ENCODE measurements at regions not wholly inside any gene's neighbourhood (a gene's known extent, or its start where the extent isn't known, plus 50 kb on each side); places are given as distances from the start of the nearest gene placed in this dataset.
"Not testable (repeated sequence)": the region's sequence is repeated elsewhere in the genome, so short reads cannot be mapped to it uniquely, and the experiment has no call there.

DNA sequence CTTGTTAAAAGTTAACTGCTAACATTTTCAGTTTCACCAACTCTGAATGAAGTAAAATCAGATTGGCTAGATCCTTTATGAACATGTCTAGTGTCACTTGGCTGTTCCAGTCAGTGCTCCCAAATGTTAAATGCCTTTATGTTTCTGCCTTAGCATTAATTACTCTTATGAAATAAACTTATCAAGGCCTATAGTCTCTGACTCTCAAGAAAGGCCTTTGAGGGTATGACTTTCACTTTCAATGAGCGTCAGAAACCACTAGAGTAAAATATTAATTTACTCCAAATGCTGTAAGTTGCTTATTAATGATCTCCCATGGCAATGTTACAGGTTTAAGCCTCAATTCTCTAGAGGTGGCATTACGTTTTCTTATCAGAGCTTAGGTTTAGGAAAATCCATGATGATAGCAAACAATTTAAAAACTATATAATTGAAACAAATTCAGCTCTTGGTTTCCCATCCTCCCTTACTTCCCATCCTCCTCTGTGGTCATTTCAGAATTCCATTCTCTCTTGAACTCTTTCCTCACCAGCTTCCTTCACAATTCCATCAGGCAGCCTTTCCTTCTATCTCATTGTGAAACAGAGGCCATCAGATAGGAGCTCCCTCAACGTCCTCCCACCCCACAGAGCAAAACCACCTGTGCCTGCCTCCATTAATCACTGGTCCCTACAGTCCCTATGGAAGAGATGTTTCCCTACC is 108.6 kb upstream of the COP1 start:
- peaks cover 11% of the 10 kb centered on the region for H3K9me3 Mint-ChIP-seq
- no peaks in the 10 kb centered on the region for H3K4me1 Mint-ChIP-seq (ENCODE audit: low read depth)
- intact Hi-C loops (cut with micrococcal nuclease), result no loop called here
- no peak overlapping the region for H3K4me3 Mint-ChIP-seq
- H3K36me3 Mint-ChIP-seq (ENCODE audit: low read depth), result no peaks in the 10 kb centered on the region
- no peaks in the 10 kb centered on the region for H3K27me3 Mint-ChIP-seq
- H3K27ac Mint-ChIP-seq, result no peak overlapping the region

DNA sequence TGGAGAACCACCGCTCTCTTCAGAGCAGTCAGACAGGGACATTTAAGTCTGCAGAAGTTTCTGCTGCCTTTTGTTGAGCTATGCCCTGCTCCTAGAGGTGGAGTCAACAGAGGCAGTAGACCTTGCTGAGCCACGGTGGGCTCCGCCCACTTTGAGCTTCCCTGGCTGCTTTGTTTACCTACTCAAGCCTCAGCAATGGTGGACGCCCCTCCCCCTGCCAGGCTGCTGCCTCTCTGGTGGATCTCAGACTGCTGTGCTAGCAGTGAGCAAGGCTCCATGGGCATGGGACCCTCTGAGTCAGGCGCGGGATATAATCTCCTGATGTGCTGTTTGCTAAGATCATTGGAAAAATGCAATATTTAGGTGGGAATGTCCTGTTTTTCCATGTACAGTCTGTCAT is 89.5 kb upstream of the COP1 start:
- H3K27me3 Mint-ChIP-seq; H3K27ac Mint-ChIP-seq; H3K4me3 Mint-ChIP-seq; H3K36me3 Mint-ChIP-seq (ENCODE audit: low read depth); H3K4me1 Mint-ChIP-seq (ENCODE audit: low read depth); intact Hi-C loops (cut with micrococcal nuclease): not testable (repeated sequence)
- H3K9me3 Mint-ChIP-seq, result peaks cover 46% of the 10 kb centered on the region

GRCh38 chr1:176285996-176286395 is 78.9 kb upstream of the COP1 start:
- no peak overlapping the region for H3K27ac Mint-ChIP-seq
- H3K9me3 Mint-ChIP-seq, result peaks cover 66% of the 10 kb centered on the region
- no peaks in the 10 kb centered on the region for H3K4me1 Mint-ChIP-seq (ENCODE audit: low read depth)
- intact Hi-C loops (cut with micrococcal nuclease), result no loop called here
- no peaks in the 10 kb centered on the region for H3K36me3 Mint-ChIP-seq (ENCODE audit: low read depth)
- no peaks in the 10 kb centered on the region for H3K27me3 Mint-ChIP-seq
- H3K4me3 Mint-ChIP-seq, result no peak overlapping the region

- H3K4me3 Mint-ChIP-seq, result no peak overlapping the region
- H3K27me3 Mint-ChIP-seq, result no peaks in the 10 kb centered on the region
- no peaks in the 10 kb centered on the region for H3K9me3 Mint-ChIP-seq
- no peaks in the 10 kb centered on the region for H3K4me1 Mint-ChIP-seq (ENCODE audit: low read depth)
- no peaks in the 10 kb centered on the region for H3K36me3 Mint-ChIP-seq (ENCODE audit: low read depth)
- H3K27ac Mint-ChIP-seq, result no peak overlapping the region
- intact Hi-C loops (cut with micrococcal nuclease), result no loop called here
Measured at GRCh38 chr1:176271572-176271971, 64.5 kb upstream of the COP1 start.
